B cell (primary cell): ENCODE measurements at regions not wholly inside any gene's neighbourhood (a gene's known extent, or its start where the extent isn't known, plus 50 kb on each side); places are given as distances from the start of the nearest gene placed in this dataset.

Source experiments
- ATAC-seq: fragments of 200-7000 bp; cut with Tn5 transposase; one replicate; pipeline ENCODE4 v1.10.0; 2021; ENCODE audit warnings: low read depth, mild to moderate bottlenecking, moderate number of reproducible peaks, moderate library complexity
- CTCF ChIA-PET: fragments of 350-600 bp; sonication (Branson Sonifier 250); formaldehyde crosslinking; loops from one replicate; lab custom pipeline; 2021; ENCODE audit warnings: antibody characterized with exemption, inconsistent platforms; lab: Charles Lee
- POLR2A ChIA-PET: fragments of 350-600 bp; sonication (Branson Sonifier 250); formaldehyde crosslinking; loops from one replicate; lab custom pipeline; 2021; ENCODE audit warnings: antibody characterized with exemption; lab: Charles Lee
- DNase-seq: peaks from one replicate; pipeline ENCODE4 v3.0.0; 2013
- H2AFZ ChIP-seq: 2 replicates; pipeline ENCODE4 v1.6.1; 2012; ENCODE audit warnings: mild to moderate bottlenecking, low read depth, low read length; ENCODE audit not compliant: insufficient read depth, poor library complexity, severe bottlenecking
- H3K27ac ChIP-seq, 2 donors: 1 replicate in 1 of 2; 2 replicates in 1 of 2; pipeline ENCODE4 v1.5.1; 2012 to 2013; ENCODE audit warnings: low read length in 2 of 2, mild to moderate bottlenecking in 2 of 2, moderate library complexity in 1 of 2
- H3K27me3 ChIP-seq, 4 experiments: fragments of 200-600 bp in 1 of 4; sonication (generic) in 1 of 4; replicated peaks in 1 of 4; 1 replicate in 2 of 4; 2 replicates in 2 of 4; pipeline versions ENCODE4 v1.6.1 to v1.7.0; 2013 to 2016; ENCODE audit warnings: low read length in 3 of 4, mild to moderate bottlenecking in 2 of 4, mixed read lengths in 1 of 4, moderate library complexity in 1 of 4; ENCODE audit not compliant: insufficient read depth in 4 of 4, control insufficient read depth in 3 of 4; ENCODE audit errors: control extremely low read depth in 1 of 4
- H3K36me3 ChIP-seq, 2 experiments: replicated peaks in 1 of 2; 1 replicate in 1 of 2; 2 replicates in 1 of 2; pipeline versions ENCODE4 v1.6.1 to v1.7.1; 2013; ENCODE audit warnings: low read length in 1 of 2; ENCODE audit not compliant: insufficient read depth in 2 of 2, control insufficient read depth in 1 of 2; ENCODE audit errors: control extremely low read depth in 1 of 2, extremely low read depth in 1 of 2
- H3K4me1 ChIP-seq, 2 donors: fragments of 200-600 bp in 1 of 2; sonication (generic) in 1 of 2; 1 replicate in 1 of 2; 2 replicates in 1 of 2; pipeline versions ENCODE4 v1.5.1 to v1.6.1; 2013 to 2017; ENCODE audit warnings: low read length in 2 of 2; ENCODE audit not compliant: control insufficient read depth in 2 of 2, insufficient read depth in 2 of 2
- H3K4me2 ChIP-seq: replicated peaks from 2 replicates; pipeline ENCODE3; 2012; ENCODE audit warnings: mild to moderate bottlenecking, low read depth, low read length; ENCODE audit not compliant: poor library complexity, severe bottlenecking
- H3K4me3 ChIP-seq, 5 experiments: fragments of 200-600 bp in 1 of 5; sonication (generic) in 1 of 5; 1 replicate in 3 of 5; 2 replicates in 2 of 5; pipeline versions ENCODE4 v1.5.1 to v1.7.0; 2011 to 2016; ENCODE audit warnings: low read length in 4 of 5, mild to moderate bottlenecking in 4 of 5, low read depth in 2 of 5, control low read depth in 1 of 5, moderate library complexity in 1 of 5; ENCODE audit not compliant: insufficient read depth in 1 of 5; ENCODE audit errors: control extremely low read depth in 1 of 5, extremely low read depth in 1 of 5
- H3K79me2 ChIP-seq: fragments of 200-600 bp; sonication (generic); one replicate; pipeline ENCODE4 v1.6.0; 2016; ENCODE audit warnings: low read length; ENCODE audit not compliant: control insufficient read depth, insufficient read depth
- H3K9ac ChIP-seq: fragments of 200-600 bp; sonication (generic); 2 replicates; pipeline ENCODE4 v1.6.1; 2017; ENCODE audit warnings: mild to moderate bottlenecking, low read length, moderate library complexity
- H3K9me3 ChIP-seq, 3 donors: one replicate each; pipeline versions ENCODE4 v1.6.1 to v1.7.1; 2013; ENCODE audit warnings: low read length in 2 of 3; ENCODE audit not compliant: control insufficient read depth in 2 of 3, insufficient read depth in 1 of 3; ENCODE audit errors: control extremely low read depth in 1 of 3
- H4K20me1 ChIP-seq: 2 replicates; pipeline ENCODE4 v1.6.0; 2012; ENCODE audit warnings: mild to moderate bottlenecking, low read length; ENCODE audit not compliant: insufficient read depth, control insufficient read depth, poor library complexity, severe bottlenecking
- H3K27ac Mint-ChIP-seq: one replicate; pipeline ENCODE4 v1.8.0; 2021; ENCODE audit warnings: mixed read lengths
- H3K27me3 Mint-ChIP-seq: one replicate; pipeline ENCODE4 v1.8.0; 2021; ENCODE audit warnings: mixed read lengths
- H3K4me1 Mint-ChIP-seq: one replicate; pipeline ENCODE4 v1.8.0; 2021; ENCODE audit warnings: mixed read lengths
- H3K4me3 Mint-ChIP-seq: one replicate; pipeline ENCODE4 v1.8.0; 2021; ENCODE audit warnings: mixed read lengths
- H3K9me3 Mint-ChIP-seq: one replicate; pipeline ENCODE4 v1.8.0; 2022; ENCODE audit warnings: mixed read lengths; ENCODE audit not compliant: insufficient read depth
- CTCF ChIP-seq: fragments of 200-600 bp; IDR thresholded peaks from one replicate; pipeline ENCODE4 v1.8.0; 2022; ENCODE audit warnings: antibody characterized with exemption, mild to moderate bottlenecking
- EZH2 ChIP-seq: IDR thresholded peaks from 2 replicates; pipeline ENCODE4 v1.6.1; 2012; ENCODE audit warnings: borderline replicate concordance, low read depth, mild to moderate bottlenecking, moderate library complexity, low read length; ENCODE audit not compliant: insufficient read depth, poor library complexity, severe bottlenecking
- WGBS: methylation state at CpG from one replicate; pipeline ENCODE4 v1.1.5; 2013; ENCODE audit warnings: missing lambda C conversion rate; ENCODE audit not compliant: insufficient coverage; 5-methylcytosine and 5-hydroxymethylcytosine counted together
- intact Hi-C: fragments of 100-400 bp; cut with micrococcal nuclease; formaldehyde crosslinking; loops from one replicate; pipeline ENCODE4 v1.10.0; 2022

GRCh38 chr14:100381395-100382105, 58.4 kb downstream of the SLC25A47 start:
- H3K79me2 ChIP-seq, result peaks cover 23% of the 10 kb centered on the region
- H3K4me2 ChIP-seq, result no peak overlapping the region
- no peaks in the 10 kb centered on the region for H3K9me3 ChIP-seq
- Mint-ChIP-seq H3K9me3 (no peaks in the 10 kb centered on the region), H3K4me3 (no peak overlapping the region), H3K27ac (no peak overlapping the region), H3K27me3 (no peaks in the 10 kb centered on the region), H3K4me1 (peaks cover 11% of the 10 kb centered on the region)
- ChIA-PET POLR2A (interaction anchor here (0.6 kb wide), 1 partner anchor 222 kb away, joined by 3 read pairs; the partner anchor contains the start of gene DEGS2), CTCF (interaction anchor here (0.6 to 3.4 kb wide), 5 partner anchors 11 to 145 kb away, joined by 3 to 13 read pairs (median 3); no protein-coding TSS in a partner anchor)
- H4K20me1 ChIP-seq, result peaks cover 4% of the 10 kb centered on the region
- no peak for TF ChIP-seq CTCF
- no peak for TF ChIP-seq EZH2
- H3K9ac ChIP-seq, result no peak overlapping the region
- no peak overlapping the region for H2AFZ ChIP-seq
- DNase-seq (no peak), ATAC-seq (no peak)
- H3K4me3 ChIP-seq, result no peak overlapping the region
- WGBS, result 91% methylated on average over 10 of the region's 11 CpGs
- H3K27ac ChIP-seq, result no peak overlapping the region
- intact Hi-C loops, result no loop called here
- peaks cover 3 to 9% of the 10 kb centered on the region in 2 experiments for H3K36me3 ChIP-seq
- peaks cover 12 to 15% of the 10 kb centered on the region in 2 donors for H3K4me1 ChIP-seq
- H3K27me3 ChIP-seq, result no peaks in the 10 kb centered on the region

GRCh38 chr14:100382106-100382455, 58.9 kb downstream of the SLC25A47 start:
- H3K4me1 Mint-ChIP-seq, result peaks cover 6% of the 10 kb centered on the region
- POLR2A ChIA-PET, result no interaction called here

More at GRCh38 chr14:100382106-100382455, 58.9 kb downstream of the SLC25A47 start:
- ATAC-seq (no peak), DNase-seq (no peak)
- WGBS, result 96% methylated on average over 7 of the region's 7 CpGs
- Histone ChIP-seq H3K4me1 (peaks cover 6 to 10% of the 10 kb centered on the region in 2 donors), H3K9me3 (no peaks in the 10 kb centered on the region), H2AFZ (no peak overlapping the region), H3K4me3 (no peak overlapping the region), H4K20me1 (peaks cover 4% of the 10 kb centered on the region), H3K9ac (no peak overlapping the region), H3K4me2 (no peak overlapping the region), H3K27ac (no peak overlapping the region), H3K79me2 (peaks cover 26% of the 10 kb centered on the region), H3K27me3 (no peaks in the 10 kb centered on the region), H3K36me3 (peaks cover 3 to 9% of the 10 kb centered on the region in 2 experiments)
- Mint-ChIP-seq H3K9me3 (no peaks in the 10 kb centered on the region), H3K27me3 (no peaks in the 10 kb centered on the region), H3K4me3 (no peak overlapping the region), H3K27ac (no peak overlapping the region)
- intact Hi-C loops, result no loop called here
- CTCF ChIA-PET, result interaction anchor here (1.3 to 3.4 kb wide), 2 partner anchors 97 to 146 kb away, joined by 3 to 13 read pairs; no protein-coding TSS in a partner anchor
- TF ChIP-seq EZH2 (no peak), CTCF (no peak)
